Osteoblast (primary cell): ENCODE measurements at regions not wholly inside any gene's neighbourhood (a gene's known extent, or its start where the extent isn't known, plus 50 kb on each side); places are given as distances from the start of the nearest gene placed in this dataset.

Experiments used
- DNase-seq: peaks from one replicate; pipeline ENCODE4 v3.0.0; 2011; ENCODE audit warnings: low spot score, mixed read lengths; ENCODE audit not compliant: insufficient read length; ENCODE audit errors: missing footprints
- H2AFZ ChIP-seq: 2 replicates; pipeline ENCODE4 v1.6.0; 2011; ENCODE audit warnings: mild to moderate bottlenecking, low read length
- H3K27ac ChIP-seq: 2 replicates; pipeline ENCODE4 v1.5.1; 2011; ENCODE audit warnings: mild to moderate bottlenecking, low read depth, low read length, moderate library complexity
- H3K27me3 ChIP-seq: 2 replicates; pipeline ENCODE4 v1.6.0; 2012; ENCODE audit warnings: mild to moderate bottlenecking, control low read depth, inconsistent platforms, low read length, moderate library complexity; ENCODE audit not compliant: insufficient read depth
- H3K36me3 ChIP-seq: 2 replicates; pipeline ENCODE4 v1.5.1; 2011; ENCODE audit warnings: mild to moderate bottlenecking, low read length, control low read depth, moderate library complexity; ENCODE audit not compliant: insufficient read depth
- H3K4me1 ChIP-seq: 2 replicates; pipeline ENCODE4 v1.5.1; 2011; ENCODE audit warnings: mild to moderate bottlenecking, low read length, control low read depth, moderate library complexity; ENCODE audit not compliant: insufficient read depth
- H3K4me2 ChIP-seq: 2 replicates; pipeline ENCODE4 v1.6.0; 2011; ENCODE audit warnings: mild to moderate bottlenecking, low read length; ENCODE audit not compliant: insufficient read depth
- H3K4me3 ChIP-seq: fragments of 200-600 bp; sonication (generic); 3 replicates; pipeline ENCODE4 v1.5.1; 2012; ENCODE audit warnings: mild to moderate bottlenecking, low read length, inconsistent platforms; ENCODE audit not compliant: insufficient read depth
- H3K79me2 ChIP-seq: 2 replicates; pipeline ENCODE4 v1.6.0; 2012; ENCODE audit warnings: mild to moderate bottlenecking, low read length, control low read depth, inconsistent platforms; ENCODE audit not compliant: insufficient read depth
- H3K9me3 ChIP-seq: 2 replicates; pipeline ENCODE4 v1.5.1; 2011; ENCODE audit warnings: low read depth, low read length, control low read depth
- H4K20me1 ChIP-seq: 2 replicates; pipeline ENCODE4 v1.6.0; 2012; ENCODE audit warnings: mild to moderate bottlenecking, low read length, control low read depth; ENCODE audit not compliant: insufficient read depth
- CTCF ChIP-seq: IDR thresholded peaks from 2 replicates; pipeline ENCODE4 v1.5.1; 2011; ENCODE audit warnings: mild to moderate bottlenecking, low read depth, low read length, moderate library complexity; ENCODE audit errors: extremely low read depth

GRCh38 chr2:7527165-7527722 lies 610.0 kb downstream of the RNF144A start:
- Histone ChIP-seq H3K27ac (no peak overlapping the region), H3K27me3 (no peaks in the 10 kb centered on the region), H3K36me3 (no peaks in the 10 kb centered on the region), H3K4me2 (no peak overlapping the region), H2AFZ (no peak overlapping the region), H3K4me1 (no peaks in the 10 kb centered on the region), H3K9me3 (no peaks in the 10 kb centered on the region), H3K79me2 (no peaks in the 10 kb centered on the region), H3K4me3 (no peak overlapping the region), H4K20me1 (no peaks in the 10 kb centered on the region)
- no peak for TF ChIP-seq CTCF
- no peak for DNase-seq

- Histone ChIP-seq H2AFZ (no peak overlapping the region), H3K4me3 (no peak overlapping the region), H3K27me3 (no peaks in the 10 kb centered on the region), H3K4me1 (no peaks in the 10 kb centered on the region), H3K9me3 (no peaks in the 10 kb centered on the region), H3K79me2 (no peaks in the 10 kb centered on the region), H4K20me1 (no peaks in the 10 kb centered on the region), H3K4me2 (no peak overlapping the region), H3K27ac (no peak overlapping the region), H3K36me3 (no peaks in the 10 kb centered on the region)
- DNase-seq: no peak
- TF ChIP-seq CTCF: no peak
Measured at GRCh38 chr2:7530001-7530400, 612.8 kb downstream of the RNF144A start.

- DNase-seq: no peak
- H3K9me3 ChIP-seq: no peaks in the 10 kb centered on the region
- no peak overlapping the region for H3K4me2 ChIP-seq
- H3K27ac ChIP-seq: no peak overlapping the region
- no peak overlapping the region for H3K4me3 ChIP-seq
- no peaks in the 10 kb centered on the region for H3K36me3 ChIP-seq
- H3K4me1 ChIP-seq: no peaks in the 10 kb centered on the region
- no peaks in the 10 kb centered on the region for H3K27me3 ChIP-seq
- no peaks in the 10 kb centered on the region for H3K79me2 ChIP-seq
- H4K20me1 ChIP-seq: no peaks in the 10 kb centered on the region
- H2AFZ ChIP-seq: no peak overlapping the region
- TF ChIP-seq CTCF: no peak
Measured at GRCh38 chr2:7539077-7539476, 621.9 kb downstream of the RNF144A start.

- Histone ChIP-seq H3K27me3 (no peaks in the 10 kb centered on the region), H3K4me2 (no peak overlapping the region), H3K27ac (no peak overlapping the region), H4K20me1 (no peaks in the 10 kb centered on the region), H3K36me3 (no peaks in the 10 kb centered on the region), H3K9me3 (no peaks in the 10 kb centered on the region), H2AFZ (no peak overlapping the region), H3K4me3 (no peak overlapping the region), H3K4me1 (no peaks in the 10 kb centered on the region), H3K79me2 (no peaks in the 10 kb centered on the region)
- TF ChIP-seq CTCF: no peak
- no peak for DNase-seq
Measured at GRCh38 chr2:7539760-7540159, 622.5 kb downstream of the RNF144A start.
